IPS-15b (cell line): ENCODE measurements at regions not wholly inside any gene's neighbourhood (a gene's known extent, or its start where the extent isn't known, plus 50 kb on each side); places are given as distances from the start of the nearest gene placed in this dataset.

Experiments
- H3K27me3 ChIP-seq: one replicate; pipeline ENCODE4 v1.6.1; 2013; ENCODE audit warnings: low read length; ENCODE audit not compliant: control insufficient read depth, insufficient read depth
- H3K36me3 ChIP-seq: one replicate; pipeline ENCODE4 v1.6.1; 2013; ENCODE audit warnings: low read length; ENCODE audit not compliant: control insufficient read depth, insufficient read depth
- H3K4me1 ChIP-seq: one replicate; pipeline ENCODE4 v1.6.1; 2013; ENCODE audit warnings: mild to moderate bottlenecking, low read length; ENCODE audit not compliant: control insufficient read depth, insufficient read depth
- H3K4me3 ChIP-seq: one replicate; pipeline ENCODE4 v1.5.1; 2013; ENCODE audit warnings: low read depth, low read length
- H3K9ac ChIP-seq: one replicate; pipeline ENCODE4 v1.6.1; 2013; ENCODE audit warnings: low read depth, mild to moderate bottlenecking, low read length
- H3K9me3 ChIP-seq: one replicate; pipeline ENCODE4 v1.6.1; 2013; ENCODE audit warnings: mild to moderate bottlenecking, low read length; ENCODE audit not compliant: control insufficient read depth, insufficient read depth

GRCh38 chr14:88929656-88930436 is 105.4 kb downstream of the TTC8 start:
- Histone ChIP-seq H3K9ac (no peak overlapping the region), H3K4me1 (no peaks in the 10 kb centered on the region), H3K27me3 (peaks cover 2% of the 10 kb centered on the region), H3K36me3 (no peaks in the 10 kb centered on the region), H3K4me3 (no peak overlapping the region), H3K9me3 (no peaks in the 10 kb centered on the region)

- H3K36me3 ChIP-seq, result no peaks in the 10 kb centered on the region
- H3K27me3 ChIP-seq, result no peaks in the 10 kb centered on the region
- no peak overlapping the region for H3K4me3 ChIP-seq
- H3K9me3 ChIP-seq, result no peaks in the 10 kb centered on the region
- H3K4me1 ChIP-seq, result no peaks in the 10 kb centered on the region
- H3K9ac ChIP-seq, result no peak overlapping the region
Measured at GRCh38 chr14:88931321-88932110, 107.1 kb downstream of the TTC8 start.

GRCh38 chr14:88933191-88933590 is 108.7 kb downstream of the TTC8 start:
- Histone ChIP-seq H3K9ac (no peak overlapping the region), H3K4me1 (no peaks in the 10 kb centered on the region), H3K27me3 (no peaks in the 10 kb centered on the region), H3K4me3 (no peak overlapping the region), H3K9me3 (no peaks in the 10 kb centered on the region), H3K36me3 (no peaks in the 10 kb centered on the region)

- Histone ChIP-seq H3K27me3 (no peaks in the 10 kb centered on the region), H3K36me3 (no peaks in the 10 kb centered on the region)
Measured at GRCh38 chr14:88934351-88934806, 109.9 kb downstream of the TTC8 start.

GRCh38 chr14:88935083-88935482 is 110.6 kb downstream of the TTC8 start:
- Histone ChIP-seq H3K4me1 (no peaks in the 10 kb centered on the region), H3K27me3 (no peaks in the 10 kb centered on the region), H3K36me3 (no peaks in the 10 kb centered on the region), H3K9me3 (no peaks in the 10 kb centered on the region), H3K9ac (no peak overlapping the region), H3K4me3 (no peak overlapping the region)

More at GRCh38 chr14:88934351-88934806, 109.9 kb downstream of the TTC8 start:
- Histone ChIP-seq H3K9me3 (no peaks in the 10 kb centered on the region), H3K4me3 (no peak overlapping the region), H3K9ac (no peak overlapping the region), H3K4me1 (no peaks in the 10 kb centered on the region)

GRCh38 chr14:88937706-88938105 is 113.3 kb downstream of the TTC8 start:
- Histone ChIP-seq H3K36me3 (no peaks in the 10 kb centered on the region), H3K4me3 (no peak overlapping the region), H3K9ac (no peak overlapping the region), H3K9me3 (no peaks in the 10 kb centered on the region), H3K27me3 (no peaks in the 10 kb centered on the region), H3K4me1 (no peaks in the 10 kb centered on the region)

- no peaks in the 10 kb centered on the region for H3K9me3 ChIP-seq
- H3K27me3 ChIP-seq, result peaks cover 4% of the 10 kb centered on the region
- no peak overlapping the region for H3K9ac ChIP-seq
- H3K36me3 ChIP-seq, result no peaks in the 10 kb centered on the region
- H3K4me3 ChIP-seq, result no peak overlapping the region
- no peaks in the 10 kb centered on the region for H3K4me1 ChIP-seq
Measured at GRCh38 chr14:88940671-88941070, 116.2 kb downstream of the TTC8 start.

GRCh38 chr14:88941414-88941813 is 117.0 kb downstream of the TTC8 start:
- Histone ChIP-seq H3K4me3 (no peak overlapping the region), H3K27me3 (peaks cover 4% of the 10 kb centered on the region), H3K9ac (no peak overlapping the region), H3K4me1 (no peaks in the 10 kb centered on the region), H3K36me3 (no peaks in the 10 kb centered on the region), H3K9me3 (no peaks in the 10 kb centered on the region)

- Histone ChIP-seq H3K4me1 (no peaks in the 10 kb centered on the region), H3K27me3 (peaks cover 4% of the 10 kb centered on the region), H3K36me3 (no peaks in the 10 kb centered on the region), H3K9ac (no peak overlapping the region), H3K4me3 (no peak overlapping the region), H3K9me3 (no peaks in the 10 kb centered on the region)
Measured at GRCh38 chr14:88947646-88948598, 123.5 kb downstream of the TTC8 start.

- H3K4me3 ChIP-seq, result no peak overlapping the region
- no peaks in the 10 kb centered on the region for H3K9me3 ChIP-seq
- no peak overlapping the region for H3K9ac ChIP-seq
- peaks cover 2% of the 10 kb centered on the region for H3K27me3 ChIP-seq
- H3K36me3 ChIP-seq, result no peaks in the 10 kb centered on the region
- H3K4me1 ChIP-seq, result no peaks in the 10 kb centered on the region
Measured at GRCh38 chr14:88950069-88950468, 125.6 kb downstream of the TTC8 start.

- Histone ChIP-seq H3K36me3 (no peaks in the 10 kb centered on the region), H3K9me3 (no peaks in the 10 kb centered on the region), H3K4me3 (no peak overlapping the region), H3K4me1 (no peaks in the 10 kb centered on the region), H3K27me3 (no peaks in the 10 kb centered on the region), H3K9ac (no peak overlapping the region)
Measured at GRCh38 chr14:88951370-88951769, 126.9 kb downstream of the TTC8 start.
